ENCODE measurements at regions not wholly inside any gene's neighbourhood (a gene's known extent, or its start where the extent isn't known, plus 50 kb on each side); places are given as distances from the start of the nearest gene placed in this dataset.

- no peak overlapping the region for H3K27ac ChIP-seq (ENCODE audit: low read depth in 2 of 2, low read length in 2 of 2)
- no peak overlapping the region for H3K4me3 ChIP-seq (ENCODE audit: low read length in 3 of 3)
- H3K9ac ChIP-seq (ENCODE audit: low read length in 3 of 3): no peak overlapping the region
- FAIRE-seq (no peak), DNase-seq (no peak)
- intact Hi-C loops (cut with DNase I): no loop called here
- TF ChIP-seq CTCF (IDR thresholded peaks at IDR 0.05; ENCODE audit: borderline replicate concordance, extremely low read depth, insufficient read depth): no peak
- no peaks in the 10 kb centered on the region for H3K27me3 ChIP-seq (ENCODE audit: control insufficient read depth, insufficient read depth, low read length)
- no peaks in the 10 kb centered on the region for H3K36me3 ChIP-seq (ENCODE audit: control insufficient read depth in 2 of 3, insufficient read depth in 3 of 3, low read length in 3 of 3)
- H3K4me1 ChIP-seq (ENCODE audit: control insufficient read depth in 2 of 3, insufficient read depth in 2 of 3, low read depth in 1 of 3, low read length in 3 of 3): no peaks in the 10 kb centered on the region
- H3K9me3 ChIP-seq (ENCODE audit: control insufficient read depth in 2 of 3, insufficient read depth in 1 of 3, low read length in 3 of 3): no peaks in the 10 kb centered on the region
Measured at GRCh38 chr13:76703621-76704288, 182.4 kb downstream of the KCTD12 start.

GRCh38 chr13:76703216-76703615, 183.0 kb downstream of the KCTD12 start:
- no peak overlapping the region for H3K4me3 ChIP-seq (ENCODE audit: low read length in 3 of 3)
- no peak overlapping the region for H3K27ac ChIP-seq (ENCODE audit: low read depth in 2 of 2, low read length in 2 of 2)
- H3K9me3 ChIP-seq (ENCODE audit: control insufficient read depth in 2 of 3, insufficient read depth in 1 of 3, low read length in 3 of 3): no peaks in the 10 kb centered on the region
- no peaks in the 10 kb centered on the region for H3K36me3 ChIP-seq (ENCODE audit: control insufficient read depth in 2 of 3, insufficient read depth in 3 of 3, low read length in 3 of 3)
- FAIRE-seq: no peak
- H3K4me1 ChIP-seq (ENCODE audit: control insufficient read depth in 2 of 3, insufficient read depth in 2 of 3, low read depth in 1 of 3, low read length in 3 of 3): no peaks in the 10 kb centered on the region
- TF ChIP-seq CTCF (IDR thresholded peaks at IDR 0.05; ENCODE audit: borderline replicate concordance, extremely low read depth, insufficient read depth): no peak
- H3K9ac ChIP-seq (ENCODE audit: low read length in 3 of 3): no peak overlapping the region
- no peak for DNase-seq
- intact Hi-C loops (cut with DNase I): no loop called here
- H3K27me3 ChIP-seq (ENCODE audit: control insufficient read depth, insufficient read depth, low read length): no peaks in the 10 kb centered on the region

- Histone ChIP-seq H3K27me3 (ENCODE audit: control insufficient read depth, insufficient read depth, low read length) (no peaks in the 10 kb centered on the region), H3K4me3 (ENCODE audit: low read length in 3 of 3) (peak overlapping the region in 1 of 3 donors; percentile 29), H3K9ac (ENCODE audit: low read length in 3 of 3) (no peak overlapping the region), H3K9me3 (ENCODE audit: control insufficient read depth in 2 of 3, insufficient read depth in 1 of 3, low read length in 3 of 3) (no peaks in the 10 kb centered on the region), H3K4me1 (ENCODE audit: control insufficient read depth in 2 of 3, insufficient read depth in 2 of 3, low read depth in 1 of 3, low read length in 3 of 3) (peaks cover 0 to 9% (median 0%) of the 10 kb centered on the region in 3 donors), H3K36me3 (ENCODE audit: control insufficient read depth in 2 of 3, insufficient read depth in 3 of 3, low read length in 3 of 3) (no peaks in the 10 kb centered on the region), H3K27ac (ENCODE audit: low read depth in 2 of 2, low read length in 2 of 2) (no peak overlapping the region)
- TF ChIP-seq CTCF (IDR thresholded peaks at IDR 0.05; ENCODE audit: borderline replicate concordance, extremely low read depth, insufficient read depth): no peak
- DNase-seq (no peak), FAIRE-seq (no peak)
- intact Hi-C loops (cut with DNase I): no loop called here
Measured at GRCh38 chr13:76697288-76697687, 188.9 kb downstream of the KCTD12 start.

- peak in 1 of 5 donors; percentile 5 for DNase-seq
- H3K27ac ChIP-seq (ENCODE audit: low read depth in 2 of 2, low read length in 2 of 2): peak overlapping the region in 1 of 2 donors; percentile 20
- no peak for TF ChIP-seq CTCF (IDR thresholded peaks at IDR 0.05; ENCODE audit: borderline replicate concordance, extremely low read depth, insufficient read depth)
- FAIRE-seq: no peak
- H3K27me3 ChIP-seq (ENCODE audit: control insufficient read depth, insufficient read depth, low read length): no peaks in the 10 kb centered on the region
- intact Hi-C loops (cut with DNase I): no loop called here
- H3K9ac ChIP-seq (ENCODE audit: low read length in 3 of 3): no peak overlapping the region
- peaks cover 0 to 9% (median 0%) of the 10 kb centered on the region in 3 donors for H3K4me1 ChIP-seq (ENCODE audit: control insufficient read depth in 2 of 3, insufficient read depth in 2 of 3, low read depth in 1 of 3, low read length in 3 of 3)
- H3K4me3 ChIP-seq (ENCODE audit: low read length in 3 of 3): no peak overlapping the region
- H3K9me3 ChIP-seq (ENCODE audit: control insufficient read depth in 2 of 3, insufficient read depth in 1 of 3, low read length in 3 of 3): no peaks in the 10 kb centered on the region
- no peaks in the 10 kb centered on the region for H3K36me3 ChIP-seq (ENCODE audit: control insufficient read depth in 2 of 3, insufficient read depth in 3 of 3, low read length in 3 of 3)
Measured at GRCh38 chr13:76696370-76696769, 189.8 kb downstream of the KCTD12 start.

Data from kidney (tissue), 13 donors.